Naive B cell (primary cell): ENCODE measurements at regions not wholly inside any gene's neighbourhood (a gene's known extent, or its start where the extent isn't known, plus 50 kb on each side); places are given as distances from the start of the nearest gene placed in this dataset.
A peak's percentile ranks its signal among the peaks of the same experiment; 100 is the strongest.
"Not testable (repeated sequence)": the region's sequence is repeated elsewhere in the genome, so short reads cannot be mapped to it uniquely, and the experiment has no call there.

ENCODE experiments used
- ATAC-seq, 2 donors: fragments of 150-1000 bp; cut with Tn5 transposase; 2 replicates each; pipeline ENCODE4 v1.10.0; 2021; ENCODE audit warnings: low read depth in 2 of 2, mild to moderate bottlenecking in 2 of 2, moderate library complexity in 2 of 2
- DNase-seq: peaks from one replicate; pipeline ENCODE4 v3.0.0; 2022
- H3K27ac Mint-ChIP-seq, 6 donors: one replicate each; pipeline ENCODE4 v1.8.0; 2020 to 2022; ENCODE audit warnings: mild to moderate bottlenecking in 6 of 6, mixed read lengths in 6 of 6, moderate library complexity in 5 of 6, inconsistent platforms in 2 of 6
- H3K27me3 Mint-ChIP-seq, 3 donors: one replicate each; pipeline ENCODE4 v1.8.0; 2021 to 2022; ENCODE audit warnings: mixed read lengths in 3 of 3, mild to moderate bottlenecking in 1 of 3
- H3K36me3 Mint-ChIP-seq, 2 donors: one replicate each; pipeline ENCODE4 v1.8.0; 2020 to 2022; ENCODE audit warnings: mixed read lengths in 2 of 2, inconsistent platforms in 1 of 2, mild to moderate bottlenecking in 1 of 2
- H3K4me1 Mint-ChIP-seq, 3 donors: one replicate each; pipeline ENCODE4 v1.8.0; 2020 to 2022; ENCODE audit warnings: mixed read lengths in 3 of 3, inconsistent platforms in 1 of 3, mild to moderate bottlenecking in 1 of 3, moderate library complexity in 1 of 3
- H3K4me3 Mint-ChIP-seq, 8 donors: one replicate each; pipeline ENCODE4 v1.8.0; 2020 to 2022; ENCODE audit warnings: mild to moderate bottlenecking in 8 of 8, mixed read lengths in 8 of 8, moderate library complexity in 8 of 8, inconsistent platforms in 2 of 8
- H3K9me3 Mint-ChIP-seq, 7 donors: one replicate each; pipeline ENCODE4 v1.8.0; 2020 to 2022; ENCODE audit warnings: mixed read lengths in 7 of 7, mild to moderate bottlenecking in 5 of 7, inconsistent platforms in 2 of 7, moderate library complexity in 1 of 7

- ATAC-seq (no peak), DNase-seq (no peak)
- Mint-ChIP-seq H3K36me3 (no peaks in the 10 kb centered on the region), H3K4me3 (no peak overlapping the region), H3K27me3 (no peaks in the 10 kb centered on the region), H3K9me3 (no peaks in the 10 kb centered on the region), H3K4me1 (no peaks in the 10 kb centered on the region), H3K27ac (no peak overlapping the region)
These were observed 96.7 kb upstream of the LUZP2 start for GRCh38 chr11:24400059-24400665.

GRCh38 chr11:24406389-24406788, 90.5 kb upstream of the LUZP2 start:
- DNase-seq (no peak), ATAC-seq (no peak)
- no peaks in the 10 kb centered on the region for H3K36me3 Mint-ChIP-seq
- no peaks in the 10 kb centered on the region for H3K27me3 Mint-ChIP-seq
- no peak overlapping the region for H3K27ac Mint-ChIP-seq
- H3K4me1 Mint-ChIP-seq: no peaks in the 10 kb centered on the region
- no peaks in the 10 kb centered on the region for H3K9me3 Mint-ChIP-seq
- no peak overlapping the region for H3K4me3 Mint-ChIP-seq

- H3K4me1 Mint-ChIP-seq: no peaks in the 10 kb centered on the region
These were observed 89.9 kb upstream of the LUZP2 start for GRCh38 chr11:24406980-24407379.

GRCh38 chr11:24407733-24408132, 89.1 kb upstream of the LUZP2 start:
- H3K9me3 Mint-ChIP-seq: no peaks in the 10 kb centered on the region
- H3K27ac Mint-ChIP-seq: no peak overlapping the region
- DNase-seq (no peak), ATAC-seq (no peak)
- H3K36me3 Mint-ChIP-seq: no peaks in the 10 kb centered on the region
- H3K27me3 Mint-ChIP-seq: no peaks in the 10 kb centered on the region
- no peaks in the 10 kb centered on the region for H3K4me1 Mint-ChIP-seq
- no peak overlapping the region for H3K4me3 Mint-ChIP-seq

More at GRCh38 chr11:24406980-24407379, 89.9 kb upstream of the LUZP2 start:
- H3K9me3 Mint-ChIP-seq: no peaks in the 10 kb centered on the region
- no peak overlapping the region for H3K27ac Mint-ChIP-seq
- no peak for DNase-seq
- no peaks in the 10 kb centered on the region for H3K36me3 Mint-ChIP-seq
- H3K27me3 Mint-ChIP-seq: no peaks in the 10 kb centered on the region
- no peak overlapping the region for H3K4me3 Mint-ChIP-seq
- ATAC-seq: no peak

GRCh38 chr11:24408202-24408601, 88.7 kb upstream of the LUZP2 start:
- Mint-ChIP-seq H3K4me3 (no peak overlapping the region), H3K4me1 (no peaks in the 10 kb centered on the region), H3K27me3 (no peaks in the 10 kb centered on the region), H3K36me3 (no peaks in the 10 kb centered on the region), H3K9me3 (no peaks in the 10 kb centered on the region), H3K27ac (no peak overlapping the region)
- ATAC-seq (no peak), DNase-seq (no peak)

- no peaks in the 10 kb centered on the region for H3K27me3 Mint-ChIP-seq
- H3K27ac Mint-ChIP-seq: no peak overlapping the region
- DNase-seq (no peak), ATAC-seq (no peak)
- no peak overlapping the region for H3K4me3 Mint-ChIP-seq
- no peaks in the 10 kb centered on the region for H3K4me1 Mint-ChIP-seq
- peaks cover 0 to 8% (median 2%) of the 10 kb centered on the region in 7 donors for H3K9me3 Mint-ChIP-seq
- no peaks in the 10 kb centered on the region for H3K36me3 Mint-ChIP-seq
These were observed 85.1 kb upstream of the LUZP2 start for GRCh38 chr11:24411791-24412190.

GRCh38 chr11:24412722-24413121, 84.1 kb upstream of the LUZP2 start:
- Mint-ChIP-seq H3K36me3 (no peaks in the 10 kb centered on the region), H3K9me3 (peaks cover 0 to 8% (median 2%) of the 10 kb centered on the region in 7 donors), H3K4me1 (no peaks in the 10 kb centered on the region), H3K27me3 (no peaks in the 10 kb centered on the region), H3K4me3 (no peak overlapping the region), H3K27ac (no peak overlapping the region)
- no peak for ATAC-seq
- no peak for DNase-seq

- DNase-seq: no peak
- Mint-ChIP-seq H3K27me3 (no peaks in the 10 kb centered on the region), H3K4me3 (no peak overlapping the region), H3K9me3 (peaks cover 0 to 8% (median 2%) of the 10 kb centered on the region in 7 donors), H3K36me3 (no peaks in the 10 kb centered on the region), H3K4me1 (no peaks in the 10 kb centered on the region), H3K27ac (no peak overlapping the region)
- ATAC-seq: no peak
These were observed 83.5 kb upstream of the LUZP2 start for GRCh38 chr11:24413391-24413790.

GRCh38 chr11:24415955-24416636, 80.8 kb upstream of the LUZP2 start:
- H3K4me1 Mint-ChIP-seq, H3K4me3 Mint-ChIP-seq, H3K27me3 Mint-ChIP-seq, H3K9me3 Mint-ChIP-seq, H3K36me3 Mint-ChIP-seq, DNase-seq, H3K27ac Mint-ChIP-seq, ATAC-seq: not testable (repeated sequence)

- no peak overlapping the region for H3K27ac Mint-ChIP-seq
- H3K4me3 Mint-ChIP-seq: no peak overlapping the region
- peaks cover 0 to 3% (median 0%) of the 10 kb centered on the region in 7 donors for H3K9me3 Mint-ChIP-seq
- ATAC-seq (no peak), DNase-seq (no peak)
- H3K36me3 Mint-ChIP-seq: no peaks in the 10 kb centered on the region
- no peaks in the 10 kb centered on the region for H3K27me3 Mint-ChIP-seq
- H3K4me1 Mint-ChIP-seq: no peaks in the 10 kb centered on the region
These were observed 75.1 kb upstream of the LUZP2 start for GRCh38 chr11:24421766-24422165.

- Mint-ChIP-seq H3K36me3 (no peaks in the 10 kb centered on the region), H3K4me3 (no peak overlapping the region), H3K9me3 (no peaks in the 10 kb centered on the region), H3K4me1 (no peaks in the 10 kb centered on the region), H3K27ac (peak overlapping the region in 1 of 6 donors; percentile 11), H3K27me3 (no peaks in the 10 kb centered on the region)
- no peak for DNase-seq
- ATAC-seq: no peak
These were observed 74.5 kb upstream of the LUZP2 start for GRCh38 chr11:24422376-24422775.

GRCh38 chr11:24437123-24437522, 59.7 kb upstream of the LUZP2 start:
- no peaks in the 10 kb centered on the region for H3K9me3 Mint-ChIP-seq
- DNase-seq: no peak
- no peak overlapping the region for H3K27ac Mint-ChIP-seq

More at GRCh38 chr11:24437123-24437522, 59.7 kb upstream of the LUZP2 start:
- H3K4me1 Mint-ChIP-seq: no peaks in the 10 kb centered on the region
- H3K27me3 Mint-ChIP-seq: no peaks in the 10 kb centered on the region
- ATAC-seq: no peak
- no peaks in the 10 kb centered on the region for H3K36me3 Mint-ChIP-seq
- no peak overlapping the region for H3K4me3 Mint-ChIP-seq
